ENCODE measurements at regions not wholly inside any gene's neighbourhood (a gene's known extent, or its start where the extent isn't known, plus 50 kb on each side); places are given as distances from the start of the nearest gene placed in this dataset.

- TF ChIP-seq MXI1 (IDR thresholded peaks at IDR 0.05; ENCODE audit: low read depth, low read length) (no peak), RBFOX2 (IDR thresholded peaks at IDR 0.05; ENCODE audit: low read depth, low read length) (no peak), NR3C1 (CRISPR knock-in tag; IDR thresholded peaks at IDR 0.05) (no peak), ZNF586 (CRISPR knock-in tag; conservative IDR thresholded peaks at IDR 0.05) (no peak), ZNF165 (CRISPR knock-in tag; IDR thresholded peaks at IDR 0.05; ENCODE audit: borderline replicate concordance) (no peak)
Measured at GRCh38 chr3:176699288-176699687, 498.0 kb downstream of the TBL1XR1 start (continued).

- intact Hi-C loops (cut with micrococcal nuclease) (no loop called here), in situ Hi-C loops (cut with MboI) (no loop called here)
- no peaks in the 10 kb centered on the region for H3K9me3 ChIP-seq (replicated peaks; ENCODE audit: control insufficient read depth, insufficient read depth, low read depth, low read length)
- FAIRE-seq, result no peak
- H3K4me3 ChIP-seq, result no peak overlapping the region
- H4K20me1 ChIP-seq (replicated peaks; ENCODE audit: control insufficient read depth, insufficient read depth, low read length), result no peaks in the 10 kb centered on the region
- H3K36me3 ChIP-seq (ENCODE audit: control insufficient read depth, insufficient read depth, low read length), result no peaks in the 10 kb centered on the region
- peak; percentile 88 for ATAC-seq
- H2AFZ ChIP-seq (ENCODE audit: low read depth, low read length), result no peak overlapping the region
- peak overlapping the region in 1 of 2 experiments; percentile 8; a peak in 1 of 4 replicates for H3K9ac ChIP-seq (ENCODE audit: insufficient read depth in 1 of 2, low read depth in 2 of 2, low read length in 2 of 2)
- no peaks in the 10 kb centered on the region for H3K79me2 ChIP-seq (ENCODE audit: control insufficient read depth, insufficient read depth, low read length)
- peaks cover 0 to 4% of the 10 kb centered on the region in 2 experiments; a peak in 1 of 5 replicates for H3K4me1 ChIP-seq (replicated peaks in 1 of 2; ENCODE audit: control insufficient read depth in 2 of 2, insufficient read depth in 2 of 2, low read length in 2 of 2)
- no TSS peak for BruUV-seq (replicated peaks)
- 2% methylated on average over 9 of the region's 9 CpGs for WGBS (ENCODE audit: insufficient coverage, low coverage, missing lambda C conversion rate)
- ChIA-PET POLR2A (interaction anchor here (0.9 to 2.2 kb wide), 2 partner anchors 12 to 27 kb away, joined by 3 to 7 read pairs; no protein-coding TSS in a partner anchor), CTCF (ENCODE audit: low intra/inter-chr PET ratio) (no interaction called here)
- H3K9me1 ChIP-seq (ENCODE audit: control insufficient read depth, insufficient read depth, low read length), result no peaks in the 10 kb centered on the region
- no peaks in the 10 kb centered on the region for H3K27me3 ChIP-seq (ENCODE audit: control insufficient read depth in 2 of 2, insufficient read depth in 2 of 2, low read length in 2 of 2)
- no peak overlapping the region; the same call in 1 of the 2 replicates for H3K4me2 ChIP-seq (ENCODE audit: insufficient read depth, low read length)
- no peak overlapping the region for H3K27ac ChIP-seq (ENCODE audit: extremely low read depth, low read depth, low read length)
- DNase-seq (ENCODE audit: extremely low read depth in 1 of 4, low spot score in 3 of 4), result peak; percentile 12 to 50 (median 27)
- TF ChIP-seq TCF3 (CRISPR knock-in tag; IDR thresholded peaks at IDR 0.05) (peak; percentile 59), TSHZ1 (CRISPR knock-in tag; IDR thresholded peaks at IDR 0.05) (no peak), RFX1 (IDR thresholded peaks at IDR 0.05) (no peak), CBFA2T2 (conservative IDR thresholded peaks at IDR 0.05) (peak; percentile 36), SMAD2 (IDR thresholded peaks at IDR 0.05; ENCODE audit: low read depth, low read length) (no peak), JUNB (CRISPR knock-in tag; conservative IDR thresholded peaks at IDR 0.05) (no peak), ZNF584 (CRISPR knock-in tag; IDR thresholded peaks at IDR 0.05; ENCODE audit: low read depth) (no peak), TAL1 (IDR thresholded peaks at IDR 0.05) (peak; percentile 53), ZNF12 (CRISPR knock-in tag; IDR thresholded peaks at IDR 0.05) (no peak), ZNF354B (CRISPR knock-in tag; IDR thresholded peaks at IDR 0.05) (no peak), CSDE1 (IDR thresholded peaks at IDR 0.05) (no peak), ATF3 (IDR thresholded peaks at IDR 0.05) (no peak), ATF3 (CRISPR knock-in tag; conservative IDR thresholded peaks at IDR 0.05) (no peak), L3MBTL2 (IDR thresholded peaks at IDR 0.05) (peak; percentile 40), ARID1B (IDR thresholded peaks at IDR 0.05) (peak; percentile 59), ZNF696 (CRISPR knock-in tag; conservative IDR thresholded peaks at IDR 0.05) (no peak)
Measured at GRCh38 chr3:176697284-176697889, 499.9 kb downstream of the TBL1XR1 start.

Data from K562 (cell line).